NCI-H82 (cell line): ENCODE measurements at regions not wholly inside any gene's neighbourhood (a gene's known extent, or its start where the extent isn't known, plus 50 kb on each side); places are given as distances from the start of the nearest gene placed in this dataset.
"Not testable (repeated sequence)": the region's sequence is repeated elsewhere in the genome, so short reads cannot be mapped to it uniquely, and the experiment has no call there.

Experiments
- DNase-seq: peaks from one replicate; lab custom pipeline; 2025; lab: John Stamatoyannopoulos, UW

GRCh38 chr5:42894057-42894456, 82.4 kb upstream of the SELENOP start:
- DNase-seq, result peak; percentile 10

GRCh38 chr5:42889311-42889933, 77.7 kb upstream of the SELENOP start:
- DNase-seq, result peak; percentile 81

GRCh38 chr5:42888771-42889170, 77.1 kb upstream of the SELENOP start:
- no peak for DNase-seq

- DNase-seq, result no peak
These were observed 75.9 kb upstream of the SELENOP start for GRCh38 chr5:42887575-42887974.

DNA sequence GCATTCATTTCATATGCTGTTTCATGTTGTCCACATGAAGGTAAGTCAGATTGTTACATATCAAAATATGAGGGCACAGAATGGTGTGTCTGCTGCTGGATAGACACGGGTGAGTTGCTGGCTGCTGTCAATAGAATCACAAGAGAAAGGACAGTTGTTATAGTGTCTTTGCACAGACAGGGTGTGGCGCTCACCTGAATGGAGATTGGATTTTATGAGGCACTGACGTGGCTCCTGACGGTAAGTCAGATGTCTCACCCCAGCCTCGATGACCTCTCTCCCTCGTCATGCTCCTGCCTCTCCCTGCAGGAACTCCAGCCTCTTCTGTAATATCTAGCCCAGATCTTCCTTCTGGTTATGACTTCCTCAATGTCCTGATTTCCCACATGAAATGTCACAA, 75.4 kb upstream of the SELENOP start:
- no peak for DNase-seq

DNA sequence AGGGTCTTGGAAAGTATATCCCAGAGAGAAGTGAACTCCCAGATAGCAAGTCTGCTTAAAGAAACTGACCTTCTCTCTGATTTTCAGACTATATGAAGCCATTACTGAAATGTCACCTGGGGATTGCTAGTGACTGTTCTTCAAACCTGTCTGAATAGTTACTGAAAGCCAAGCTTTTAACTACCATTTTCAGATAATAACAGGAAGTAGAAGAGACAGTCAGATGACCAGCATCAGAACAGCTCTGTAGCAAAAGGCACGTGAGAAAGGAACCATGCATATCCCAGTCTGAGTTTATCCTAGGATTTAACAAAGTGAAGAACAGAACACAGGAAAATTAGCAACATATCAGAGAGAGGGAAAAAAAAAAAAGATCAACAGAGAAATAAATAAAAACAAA, 74.9 kb upstream of the SELENOP start:
- DNase-seq, result no peak

DNA sequence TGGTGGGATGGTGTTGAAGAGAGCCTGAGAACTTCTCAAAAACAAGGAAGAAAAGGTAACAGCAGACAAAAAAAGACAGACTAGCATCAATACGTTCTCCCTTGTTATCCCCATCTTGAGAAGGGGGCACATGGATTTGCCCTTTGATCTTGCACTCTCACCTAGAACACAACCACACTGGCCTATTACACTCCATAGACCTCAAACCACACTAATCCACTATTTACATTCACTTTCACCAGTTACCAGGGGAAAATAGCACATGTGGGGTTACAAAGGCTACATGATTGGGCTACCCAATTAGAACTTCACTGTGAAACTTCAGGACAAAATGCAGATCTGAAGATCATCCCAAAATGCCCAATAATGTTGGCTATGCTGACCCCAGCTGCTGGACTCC, 72.6 kb upstream of the SELENOP start:
- DNase-seq, result no peak

GRCh38 chr5:42881416-42882117, 69.9 kb upstream of the SELENOP start:
- no peak for DNase-seq

DNA sequence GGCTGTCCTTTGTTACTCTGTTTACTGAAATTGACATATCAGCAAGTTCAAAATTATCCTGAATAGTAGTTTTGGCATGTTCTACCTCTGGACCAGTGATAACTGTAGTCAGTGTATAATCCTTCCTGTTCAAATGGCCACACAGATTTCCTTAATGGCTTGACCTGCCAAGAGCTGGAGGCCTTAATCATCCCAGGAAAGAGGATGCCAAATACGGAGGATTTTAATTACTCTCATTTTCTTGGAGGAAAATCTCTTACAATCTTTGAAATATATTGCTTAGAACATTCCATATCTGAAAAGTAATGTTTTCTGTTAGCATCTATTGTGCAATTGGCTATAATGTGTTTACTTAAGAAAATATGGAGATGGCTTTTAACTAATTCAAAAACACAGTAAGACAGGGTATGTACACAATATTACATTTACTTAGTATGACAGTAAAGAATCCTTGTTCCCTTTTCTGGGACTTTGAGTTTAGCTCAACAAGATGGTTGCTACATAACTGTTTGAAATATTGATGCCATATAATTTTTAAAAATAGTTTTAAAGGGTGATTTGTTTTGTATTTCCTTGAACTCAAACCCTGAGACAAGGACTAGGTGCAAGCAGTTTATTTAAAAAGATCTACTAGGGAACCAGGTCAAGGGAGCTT, 68.9 kb upstream of the SELENOP start:
- no peak for DNase-seq

GRCh38 chr5:42879291-42879690, 67.6 kb upstream of the SELENOP start:
- DNase-seq, result no peak

GRCh38 chr5:42878550-42878949, 66.9 kb upstream of the SELENOP start:
- DNase-seq, result no peak

DNA sequence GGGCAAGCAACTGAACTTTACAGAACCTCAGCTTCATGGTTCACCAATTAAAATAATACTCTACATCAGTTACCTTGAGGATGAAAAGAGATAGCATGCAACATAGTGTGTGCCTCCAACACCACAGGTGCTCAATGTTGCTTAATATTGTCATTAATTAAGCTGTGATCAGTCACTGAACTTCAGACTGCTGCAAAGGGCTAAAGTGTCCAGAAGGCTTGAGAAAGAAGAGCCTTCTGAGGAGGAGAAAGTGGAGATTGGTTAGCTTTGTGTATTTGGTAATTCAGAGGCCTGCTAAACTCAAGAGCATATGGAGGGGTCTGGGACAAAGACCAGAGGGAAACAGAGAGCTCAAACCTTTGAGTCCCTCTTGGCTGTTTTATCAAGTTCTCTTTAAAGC, 66.3 kb upstream of the SELENOP start:
- DNase-seq, result no peak

DNA sequence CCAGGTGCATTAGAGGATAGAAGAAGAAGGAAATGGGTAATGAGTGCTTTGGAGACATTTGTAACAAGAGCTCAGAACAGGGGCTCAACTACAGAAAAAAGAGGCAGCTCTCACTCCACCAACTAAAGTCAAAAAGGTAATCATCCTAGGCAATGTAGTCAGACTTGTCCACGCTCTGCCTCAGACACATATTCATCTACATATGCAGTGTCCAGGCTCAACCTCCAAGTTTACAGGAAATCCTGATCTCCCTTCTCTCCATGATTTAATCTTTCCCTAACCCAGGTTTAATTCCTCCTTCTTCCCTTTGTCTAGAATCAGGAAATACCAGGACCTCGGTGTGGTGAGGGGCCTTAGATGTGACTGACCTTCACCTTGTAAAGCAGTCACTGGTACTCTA, 65.7 kb upstream of the SELENOP start:
- DNase-seq, result no peak

DNA sequence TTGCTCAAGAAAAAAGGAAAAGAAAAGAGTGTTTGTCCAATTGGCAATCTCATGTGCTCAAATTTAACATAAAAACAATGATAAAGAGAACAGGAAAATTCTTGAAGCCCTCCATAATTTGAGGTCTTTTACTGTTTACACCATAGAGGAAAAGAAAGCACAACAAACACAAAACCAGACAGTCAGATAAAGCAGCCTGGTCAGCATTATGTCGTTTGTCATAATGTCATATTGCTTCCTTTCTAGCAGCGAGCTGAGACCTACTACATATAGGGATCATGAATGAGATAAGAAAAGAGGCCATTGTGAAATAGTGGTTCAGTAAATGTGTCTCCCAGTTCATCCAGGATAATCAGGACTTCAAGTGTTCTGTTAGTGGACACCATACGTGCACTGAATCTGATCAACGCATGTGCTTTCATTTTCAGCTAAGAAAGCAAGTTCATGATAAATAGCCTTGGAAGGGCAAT, 64.7 kb upstream of the SELENOP start:
- DNase-seq, result no peak

GRCh38 chr5:42875785-42876374, 64.2 kb upstream of the SELENOP start:
- DNase-seq, result no peak

DNA sequence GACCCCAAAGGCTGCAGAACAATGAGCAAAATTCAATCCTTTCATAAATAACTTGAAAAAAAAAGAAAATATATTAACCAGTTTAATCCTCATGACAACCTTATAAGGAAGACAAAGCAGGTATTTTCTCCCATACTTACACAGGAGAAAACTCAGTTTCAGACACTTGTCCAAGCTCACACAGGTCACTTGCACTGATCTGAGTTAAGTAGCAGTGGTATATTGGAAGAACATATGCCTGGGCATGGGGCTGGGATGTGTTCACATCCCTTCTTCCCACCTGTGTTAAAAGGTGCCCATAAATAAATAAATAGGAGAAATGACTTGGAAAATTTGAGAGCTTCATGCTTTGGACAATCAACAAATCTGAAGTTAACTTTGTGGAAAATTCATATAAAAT, 63.5 kb upstream of the SELENOP start:
- no peak for DNase-seq

DNA sequence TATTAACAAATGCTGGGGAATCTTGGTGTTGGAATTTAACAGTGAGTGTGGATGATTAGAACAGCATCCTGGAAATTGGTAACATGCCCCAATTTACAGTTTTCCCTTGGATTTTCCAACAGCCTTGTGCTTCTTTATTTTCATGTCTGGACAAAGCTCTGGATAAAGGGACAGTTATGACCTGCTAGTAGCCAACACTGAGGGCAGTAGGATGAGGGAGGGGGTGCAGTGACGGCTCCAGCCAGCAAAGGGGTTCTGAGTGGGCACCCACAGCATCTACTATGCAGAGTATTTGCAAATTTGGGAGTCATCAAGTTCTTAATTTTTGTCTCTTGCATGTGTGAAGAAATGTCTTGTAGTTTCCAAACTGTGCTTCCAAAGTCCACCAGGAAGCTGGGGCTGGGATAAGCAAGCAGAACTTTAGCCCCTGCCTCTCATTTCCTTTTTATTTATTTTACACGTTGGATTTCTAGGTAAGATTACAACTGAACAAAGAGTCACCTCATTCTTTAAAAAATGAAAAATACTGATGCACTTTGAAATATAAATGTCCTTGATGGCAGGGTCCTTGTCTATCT, 63.0 kb upstream of the SELENOP start:
- DNase-seq, result no peak

- no peak for DNase-seq
These were observed 61.2 kb upstream of the SELENOP start for GRCh38 chr5:42872865-42873264.

DNA sequence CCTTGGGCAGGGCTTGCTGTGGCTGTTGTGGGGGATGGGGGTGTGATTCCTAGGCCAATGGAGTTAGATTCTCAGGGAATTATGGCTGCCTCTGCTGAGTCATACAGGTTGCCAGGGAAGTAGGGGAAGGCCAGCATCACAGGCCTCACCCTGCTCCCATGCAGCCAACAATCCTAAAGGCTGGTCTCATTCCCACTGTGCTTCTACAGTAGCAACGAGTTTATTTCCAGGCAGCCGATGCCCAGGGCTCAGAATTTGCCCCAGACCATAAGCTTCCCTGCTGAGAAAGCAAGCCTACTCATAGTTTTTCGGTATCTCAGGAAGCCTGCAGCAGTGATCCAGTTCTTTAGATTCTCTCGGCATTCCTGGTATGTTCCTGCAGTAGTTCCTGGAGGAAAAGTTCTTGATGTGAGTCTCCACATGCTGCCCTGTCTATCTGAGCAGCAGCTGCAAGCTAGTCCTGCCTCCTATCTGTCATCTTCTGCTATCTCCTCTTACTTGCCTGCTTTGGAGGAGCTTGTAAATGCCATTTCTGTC, 59.3 kb upstream of the SELENOP start:
- DNase-seq, result no peak

GRCh38 chr5:42868417-42868816, 56.7 kb upstream of the SELENOP start:
- DNase-seq, result not testable (repeated sequence)

DNA sequence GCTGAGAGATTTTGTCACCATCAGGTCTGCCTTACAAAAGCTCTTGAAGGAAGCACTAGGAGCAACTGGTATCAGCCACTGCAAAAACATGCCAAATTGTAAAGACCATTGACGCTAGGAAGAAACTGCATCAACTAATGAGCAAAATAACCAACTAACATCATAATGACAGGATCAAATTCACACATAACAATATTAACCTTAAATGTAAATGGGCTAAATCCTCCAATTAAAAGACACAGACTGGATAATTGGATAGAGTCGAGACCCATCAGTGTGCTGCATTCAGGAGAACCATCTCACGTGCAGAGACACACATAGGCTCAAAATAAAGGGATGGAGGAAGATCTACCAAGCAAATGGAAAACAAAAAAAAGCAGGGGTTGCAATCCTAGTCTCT, 53.1 kb upstream of the SELENOP start:
- not testable (repeated sequence) for DNase-seq
